HG02884 (cell line): ENCODE measurements at regions not wholly inside any gene's neighbourhood (a gene's known extent, or its start where the extent isn't known, plus 50 kb on each side); places are given as distances from the start of the nearest gene placed in this dataset.
A peak's percentile ranks its signal among the peaks of the same experiment; 100 is the strongest.

Experiments used
- ATAC-seq: cut with Tn5 transposase; IDR thresholded peaks from one replicate; pipeline ENCODE4 v1.9.1; 2021; ENCODE audit warnings: mild to moderate bottlenecking, moderate library complexity; ENCODE audit not compliant: unreplicated experiment

GRCh38 chr6:87860902-87861301, 158.9 kb upstream of the AKIRIN2 start:
- ATAC-seq: no peak

DNA sequence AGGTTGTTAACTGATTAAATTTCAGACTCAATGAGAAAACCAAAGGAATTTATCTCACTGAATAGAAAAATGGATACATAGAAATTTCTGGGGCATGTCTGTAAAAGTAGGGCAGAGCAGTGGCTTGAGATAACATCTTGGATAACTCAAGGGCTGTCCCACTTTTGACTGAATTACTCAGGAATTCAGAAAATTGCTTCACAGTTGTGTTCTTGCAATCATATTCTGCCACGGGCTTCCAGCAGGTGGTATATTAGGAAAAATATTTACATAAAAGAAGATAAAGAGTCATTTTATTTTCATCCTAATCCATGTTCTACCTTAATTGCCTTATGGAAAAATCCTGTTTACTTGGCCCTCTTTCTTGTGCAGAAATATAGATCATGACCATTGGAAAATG, 156.4 kb upstream of the AKIRIN2 start:
- no peak for ATAC-seq

DNA sequence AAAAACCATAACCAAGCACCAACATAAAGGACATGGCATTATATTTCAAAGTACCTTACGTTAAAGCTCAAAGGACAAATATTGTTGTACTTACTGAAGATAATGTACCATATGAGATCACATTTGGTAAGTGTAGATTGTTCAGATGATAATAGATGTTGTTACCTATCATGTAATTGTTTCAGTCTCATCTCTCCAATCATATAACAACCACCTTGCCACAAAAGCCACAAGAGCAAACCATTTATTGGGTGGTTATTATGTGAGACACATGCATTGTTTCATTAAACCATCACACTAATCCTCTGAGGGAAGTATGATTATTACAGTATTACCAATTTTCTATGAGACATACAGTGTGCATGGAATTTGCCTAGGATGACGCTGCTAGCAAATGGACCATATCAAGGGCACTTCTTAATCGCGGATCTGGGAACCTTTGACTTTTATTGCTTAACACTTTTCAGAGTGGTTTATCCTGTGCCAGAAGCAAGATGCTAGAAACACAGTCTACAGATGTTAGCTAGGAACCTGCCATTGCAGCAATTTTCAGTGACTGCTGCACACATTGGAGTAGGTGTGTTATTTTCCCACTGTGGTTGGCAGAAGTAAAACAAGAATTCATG, 149.8 kb upstream of the AKIRIN2 start:
- no peak for ATAC-seq

DNA sequence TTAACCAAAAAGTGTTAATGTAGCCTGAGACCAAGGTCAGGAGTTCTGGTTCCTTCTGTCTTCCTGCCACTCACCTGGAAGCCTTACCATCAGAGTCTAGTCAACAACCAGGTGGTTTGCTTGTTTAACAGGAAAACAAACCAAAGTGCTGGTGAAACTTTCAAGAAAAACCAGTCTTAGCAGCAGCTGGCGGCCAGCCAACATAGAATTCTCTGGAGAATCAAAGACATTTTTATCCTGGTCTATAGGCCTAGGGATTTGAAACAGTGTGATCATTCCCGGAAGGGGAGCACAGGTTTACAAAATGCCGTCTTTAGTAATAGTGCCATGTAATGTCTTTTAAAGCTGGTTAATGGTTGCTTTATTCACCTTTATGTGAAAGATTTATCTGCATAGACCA, 146.6 kb upstream of the AKIRIN2 start:
- no peak for ATAC-seq

GRCh38 chr6:87847830-87848210, 145.8 kb upstream of the AKIRIN2 start:
- ATAC-seq: no peak

- no peak for ATAC-seq
Measured at GRCh38 chr6:87847135-87847829, 145.2 kb upstream of the AKIRIN2 start.

DNA sequence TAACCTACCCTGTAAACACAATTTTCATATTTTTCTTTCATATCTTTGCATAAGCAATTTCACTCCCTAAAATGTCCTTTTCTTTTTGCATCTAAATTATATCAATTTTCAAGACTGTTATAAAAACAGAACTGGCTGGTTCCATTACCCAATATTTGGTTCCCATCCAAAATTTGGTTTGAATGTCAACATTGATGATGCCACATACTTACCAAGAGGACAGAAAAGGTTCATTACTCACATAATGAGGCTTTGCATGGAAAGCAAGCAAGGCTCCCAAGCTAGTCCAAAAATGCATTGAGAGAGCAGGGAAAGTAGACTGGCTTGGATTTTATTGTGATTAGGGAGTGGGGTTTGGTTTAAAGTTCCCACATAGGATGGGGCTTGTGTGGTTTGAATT, 144.4 kb upstream of the AKIRIN2 start:
- ATAC-seq: no peak

- ATAC-seq: no peak
Measured at GRCh38 chr6:87840324-87840723, 138.3 kb upstream of the AKIRIN2 start.

DNA sequence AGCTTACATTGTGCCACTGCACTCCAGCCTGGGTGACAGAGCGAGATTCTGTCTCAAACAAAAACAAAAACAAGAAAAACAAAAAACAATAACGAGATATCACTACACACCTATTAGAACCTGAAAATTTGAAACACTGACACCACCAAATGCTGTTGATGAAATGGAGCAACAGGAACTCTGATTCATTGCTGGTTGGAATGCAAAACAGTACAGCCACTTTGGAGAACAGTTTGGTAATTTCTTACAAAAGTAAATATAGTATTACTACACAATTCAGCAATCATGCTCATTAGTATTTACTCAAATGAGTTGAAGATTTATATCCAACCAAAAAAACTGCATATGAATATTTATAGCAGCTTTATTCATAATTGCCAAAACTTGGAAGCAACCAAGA, 135.8 kb upstream of the AKIRIN2 start:
- no peak for ATAC-seq

DNA sequence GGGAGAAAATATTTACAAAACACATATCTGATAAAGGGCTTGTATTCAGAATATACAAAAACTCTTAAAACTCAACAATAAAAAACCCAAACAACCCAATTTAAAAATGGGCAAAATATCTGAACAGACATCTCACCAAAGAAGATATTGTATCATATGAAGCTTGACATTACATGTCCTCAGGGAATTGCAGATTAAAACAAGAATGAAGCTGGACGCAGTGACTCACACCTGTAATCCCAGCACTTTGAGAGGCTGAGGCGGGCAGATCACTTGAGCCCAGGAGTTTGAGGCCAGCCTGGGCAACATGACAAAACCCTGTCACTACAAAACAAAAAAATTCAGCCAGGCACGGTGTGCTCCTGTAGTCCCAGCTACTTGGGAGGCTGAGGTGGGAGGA, 135.4 kb upstream of the AKIRIN2 start:
- no peak for ATAC-seq

- ATAC-seq: peak; percentile 72
Measured at GRCh38 chr6:87832025-87832825, 130.2 kb upstream of the AKIRIN2 start.

DNA sequence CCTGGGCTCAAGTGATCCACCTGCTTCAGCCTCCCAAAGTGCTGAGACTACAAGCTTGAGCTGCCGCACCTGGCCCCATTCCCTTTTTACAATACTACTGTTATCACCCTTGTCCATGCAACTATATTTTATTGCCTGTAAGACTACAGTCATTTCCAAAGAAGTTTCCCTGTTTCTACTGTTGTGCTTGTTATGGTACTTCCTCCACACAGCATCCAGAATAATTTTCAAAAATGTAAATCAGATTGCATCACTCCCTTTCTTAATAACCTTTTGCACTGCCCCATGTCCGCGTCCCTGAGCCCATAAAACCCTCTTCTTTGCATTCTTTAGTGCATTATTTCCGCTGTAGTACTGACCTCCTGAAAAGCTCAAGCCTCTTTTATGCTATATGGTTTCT, 128.9 kb upstream of the AKIRIN2 start:
- ATAC-seq: no peak

DNA sequence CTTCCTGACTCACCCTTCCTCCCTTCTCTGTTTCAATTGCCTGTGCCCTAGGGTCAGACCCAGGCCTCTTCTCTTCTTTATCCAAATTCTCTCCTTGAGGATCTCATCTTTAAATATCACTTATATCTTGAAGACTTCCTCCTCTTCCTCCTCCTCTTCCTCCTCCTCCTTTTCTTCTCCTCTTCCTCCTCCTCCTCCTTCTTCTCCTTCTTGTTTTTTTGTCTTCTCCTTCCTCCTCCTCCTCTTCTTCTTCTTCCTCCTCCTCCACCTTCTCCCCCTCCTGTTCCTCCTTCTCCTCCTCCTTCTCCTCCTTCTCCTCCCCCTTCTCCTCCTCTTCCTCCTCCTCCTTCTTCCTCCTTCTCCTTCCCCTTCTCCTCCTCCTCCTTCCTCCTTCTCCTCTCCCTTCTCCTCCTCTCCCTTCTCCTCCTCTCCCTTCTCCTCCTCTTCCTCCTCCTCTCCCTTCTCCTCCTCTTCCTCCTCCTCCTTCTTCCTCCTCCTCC, 127.6 kb upstream of the AKIRIN2 start:
- ATAC-seq: no peak

GRCh38 chr6:87828044-87828443, 126.0 kb upstream of the AKIRIN2 start:
- ATAC-seq: no peak

DNA sequence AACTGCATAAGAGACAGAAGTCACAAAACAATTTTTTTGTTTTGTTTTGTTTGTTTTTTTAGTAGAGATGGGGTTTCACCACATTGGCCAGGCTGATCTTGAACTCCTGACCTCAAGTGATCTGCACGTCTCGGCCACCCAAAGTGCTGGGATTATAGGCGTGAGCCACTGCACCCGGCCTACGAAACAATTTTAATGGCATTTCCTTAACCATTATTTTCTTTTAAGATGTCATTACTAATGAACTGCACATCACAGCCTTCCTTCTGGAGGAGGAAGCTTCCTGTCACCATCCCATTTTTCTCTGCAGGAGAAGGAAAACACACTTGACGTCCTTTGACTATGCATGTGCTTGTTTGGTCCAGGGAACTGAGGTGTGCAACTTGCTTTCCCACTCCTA, 125.3 kb upstream of the AKIRIN2 start:
- no peak for ATAC-seq

DNA sequence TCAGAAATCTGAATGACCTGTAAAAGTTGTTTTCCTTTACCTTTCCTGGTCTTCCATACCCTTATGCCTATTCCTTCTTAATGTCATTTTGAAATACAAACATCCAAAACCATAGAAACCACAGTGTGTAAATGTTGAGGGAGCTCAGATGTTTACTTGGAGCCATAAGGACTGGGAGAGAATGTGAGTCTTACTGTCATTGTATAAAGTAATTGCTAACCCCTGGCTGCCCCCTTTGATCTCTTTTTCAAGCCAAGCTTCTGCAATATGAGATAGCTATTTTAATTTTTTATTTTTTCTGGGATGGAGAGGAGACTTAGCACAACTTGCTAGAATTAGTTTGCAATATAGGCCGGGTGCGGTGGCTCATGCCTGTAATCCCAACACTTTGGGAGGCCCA, 124.4 kb upstream of the AKIRIN2 start:
- no peak for ATAC-seq

DNA sequence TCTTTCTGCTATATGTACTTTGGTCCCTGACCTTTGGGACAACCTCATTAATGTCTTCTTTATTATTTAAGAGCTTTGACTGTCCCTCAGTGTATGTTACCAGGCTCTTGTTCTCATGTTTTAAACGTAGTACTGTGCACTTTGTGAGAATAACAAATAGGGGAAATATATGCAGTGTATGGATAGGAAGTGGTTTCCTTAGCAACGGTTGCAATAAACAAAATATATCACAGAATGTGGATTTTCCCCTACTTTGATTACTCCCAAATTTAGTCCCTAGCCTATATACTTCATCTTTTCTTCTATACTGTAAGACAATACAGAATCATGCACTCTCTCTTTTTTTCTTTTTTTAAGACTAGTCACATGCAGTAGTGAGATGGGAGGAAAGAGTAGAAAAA, 123.8 kb upstream of the AKIRIN2 start:
- no peak for ATAC-seq

GRCh38 chr6:87824958-87825491, 123.0 kb upstream of the AKIRIN2 start:
- no peak for ATAC-seq

DNA sequence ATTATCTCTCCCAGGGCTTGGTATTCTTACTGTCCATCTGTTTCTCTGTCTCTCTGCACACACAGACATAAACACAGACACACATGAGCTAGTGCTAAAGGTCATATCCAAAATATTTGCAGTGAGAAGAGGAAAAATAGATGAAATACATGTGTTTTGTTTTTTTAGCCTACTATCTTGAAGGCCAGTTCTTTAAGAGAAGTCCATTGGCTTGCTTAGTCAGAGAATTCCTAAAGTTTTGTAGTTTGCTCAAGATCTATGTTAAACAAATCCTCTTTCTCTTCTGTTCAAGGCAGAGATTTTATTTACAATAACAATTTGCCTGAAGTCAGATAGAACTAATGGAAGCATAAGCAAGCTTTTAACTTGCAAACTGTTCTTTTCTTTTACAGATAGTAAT, 120.0 kb upstream of the AKIRIN2 start:
- ATAC-seq: no peak

DNA sequence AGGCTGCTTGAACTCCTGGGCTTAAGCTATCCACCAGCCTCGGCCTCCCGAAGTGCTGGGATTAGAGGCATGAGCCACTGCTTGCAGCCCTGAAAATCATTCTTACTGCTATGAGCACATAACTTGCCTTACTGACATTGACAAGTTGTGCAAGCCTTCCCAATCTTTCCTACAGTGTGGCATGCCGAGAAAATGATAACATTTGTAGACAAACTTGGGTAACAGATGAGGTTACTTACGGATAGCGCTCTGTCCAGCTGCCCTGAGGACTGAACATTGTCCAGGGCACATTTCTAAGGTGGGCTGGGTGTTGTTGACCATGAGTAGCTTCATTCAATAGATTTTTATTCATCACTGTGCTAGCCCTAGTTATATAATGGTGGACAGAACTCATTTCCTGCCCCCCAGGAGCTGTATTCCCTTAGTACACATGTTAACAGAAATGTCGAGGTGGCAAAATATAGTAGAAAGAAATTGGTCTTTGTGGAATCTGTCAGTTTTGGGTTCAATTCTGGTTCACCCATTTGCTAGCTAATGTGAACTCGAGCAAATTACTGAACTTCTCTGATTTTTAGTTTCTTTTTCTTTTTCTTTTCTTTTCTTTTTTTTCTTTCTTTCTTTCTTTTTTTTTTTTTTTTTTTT, 118.4 kb upstream of the AKIRIN2 start:
- no peak for ATAC-seq

DNA sequence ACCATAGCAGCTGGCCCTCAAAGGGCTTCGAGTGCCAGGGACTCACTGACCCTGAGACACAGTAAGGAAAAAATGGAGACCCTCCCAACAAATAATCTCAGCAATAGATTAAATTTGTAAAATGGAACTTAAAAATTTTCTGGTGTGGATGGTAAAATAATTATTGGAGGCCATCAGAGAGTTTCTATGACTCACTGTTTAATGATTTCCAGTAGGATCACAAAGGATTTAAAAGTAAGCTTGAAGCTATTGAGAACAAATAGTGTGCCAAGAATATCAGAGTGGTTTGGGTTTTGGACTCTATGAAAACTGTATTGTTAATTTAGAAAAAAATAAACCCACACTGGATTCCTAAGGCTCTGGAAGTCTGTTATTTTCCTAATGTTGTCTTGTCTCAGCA, 115.2 kb upstream of the AKIRIN2 start:
- no peak for ATAC-seq
